Natural killer cell (primary cell): ENCODE measurements at regions not wholly inside any gene's neighbourhood (a gene's known extent, or its start where the extent isn't known, plus 50 kb on each side); places are given as distances from the start of the nearest gene placed in this dataset.

ENCODE experiments used
- ATAC-seq, 3 donors: fragments of 150-1000 bp in 2 of 3; fragments of 200-7000 bp in 1 of 3; cut with Tn5 transposase; 1 replicate in 1 of 3; 2 replicates in 2 of 3; pipeline ENCODE4 v1.10.0; 2021; ENCODE audit warnings: mild to moderate bottlenecking in 2 of 3, moderate library complexity in 2 of 3
- DNase-seq, 2 donors: peaks; one replicate each; pipeline versions ENCODE4 v3.0.0 to v3.0.0-alpha.2; 2013 to 2021; ENCODE audit warnings: mixed read lengths in 1 of 2
- H3K27ac ChIP-seq: one replicate; pipeline ENCODE4 v1.5.1; 2013; ENCODE audit warnings: mild to moderate bottlenecking, low read length
- H3K27me3 ChIP-seq: one replicate; pipeline ENCODE4 v1.6.1; 2013; ENCODE audit warnings: low read length; ENCODE audit not compliant: control insufficient read depth, insufficient read depth
- H3K36me3 ChIP-seq: one replicate; pipeline ENCODE4 v1.6.1; 2013; ENCODE audit warnings: low read length; ENCODE audit not compliant: control insufficient read depth, insufficient read depth
- H3K4me1 ChIP-seq: one replicate; pipeline ENCODE4 v1.6.1; 2013; ENCODE audit warnings: low read length; ENCODE audit not compliant: control insufficient read depth, insufficient read depth
- H3K4me3 ChIP-seq: one replicate; pipeline ENCODE4 v1.5.1; 2013; ENCODE audit warnings: low read length
- H3K9me3 ChIP-seq: one replicate; pipeline ENCODE4 v1.6.1; 2013; ENCODE audit warnings: low read length; ENCODE audit not compliant: control insufficient read depth, insufficient read depth
- H3K27ac Mint-ChIP-seq, 2 donors: one replicate each; pipeline ENCODE4 v1.8.0; 2022; ENCODE audit warnings: mild to moderate bottlenecking in 2 of 2, mixed read lengths in 2 of 2, moderate library complexity in 1 of 2
- H3K27me3 Mint-ChIP-seq, 2 donors: one replicate each; pipeline ENCODE4 v1.8.0; 2022; ENCODE audit warnings: low read depth in 2 of 2, mixed read lengths in 2 of 2
- H3K36me3 Mint-ChIP-seq: one replicate; pipeline ENCODE4 v1.8.0; 2022; ENCODE audit warnings: mixed read lengths
- H3K4me1 Mint-ChIP-seq, 2 donors: one replicate each; pipeline ENCODE4 v1.8.0; 2022; ENCODE audit warnings: mixed read lengths in 2 of 2
- H3K4me3 Mint-ChIP-seq: one replicate; pipeline ENCODE4 v1.8.0; 2022; ENCODE audit warnings: mild to moderate bottlenecking, moderate library complexity, mixed read lengths
- H3K9me3 Mint-ChIP-seq, 2 donors: one replicate each; pipeline ENCODE4 v1.8.0; 2022; ENCODE audit warnings: mixed read lengths in 2 of 2
- WGBS: methylation state at CpG from one replicate; pipeline ENCODE4 v1.1.7; 2013; ENCODE audit warnings: missing lambda C conversion rate; ENCODE audit not compliant: insufficient coverage; 5-methylcytosine and 5-hydroxymethylcytosine counted together
- intact Hi-C: fragments of 100-400 bp; cut with micrococcal nuclease; formaldehyde crosslinking; loops from one replicate; pipeline ENCODE4 v1.14.2; 2022
- TF ChIP-seq, protein P1 (sequence below): fragments of 200-600 bp; IDR thresholded peaks from one replicate; pipeline ENCODE4 v1.8.0; 2022; ENCODE audit warnings: antibody characterized with exemption

DNA sequence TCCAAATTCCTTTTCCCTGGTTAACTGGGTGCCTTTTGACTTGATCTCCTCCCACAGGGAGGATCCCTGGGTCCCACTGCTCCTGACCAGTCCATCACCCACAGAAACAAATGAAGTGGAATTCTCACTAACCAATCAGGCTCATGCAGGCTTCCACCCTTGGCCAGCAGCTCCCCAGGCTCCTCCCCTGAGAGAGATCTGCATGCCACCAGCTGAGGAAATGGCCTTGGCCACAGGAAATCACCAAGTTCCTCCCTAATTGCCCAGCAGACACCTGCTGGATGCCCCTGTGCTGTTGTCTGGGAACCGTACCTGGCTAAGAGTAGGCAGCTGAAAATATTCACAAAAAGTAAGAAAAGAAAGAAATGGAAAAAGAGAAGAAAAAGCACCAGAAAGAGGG lies 207.4 kb downstream of the NCK2 start:
- no peak for ATAC-seq
- H3K27ac Mint-ChIP-seq, result no peak overlapping the region
- no peak for DNase-seq
- no peak overlapping the region for H3K4me3 ChIP-seq
- H3K36me3 Mint-ChIP-seq, result no peaks in the 10 kb centered on the region
- no peak overlapping the region for H3K4me3 Mint-ChIP-seq
- no peaks in the 10 kb centered on the region for H3K36me3 ChIP-seq
- H3K4me1 Mint-ChIP-seq, result peaks cover 11 to 13% of the 10 kb centered on the region in 2 donors
- H3K9me3 Mint-ChIP-seq, result no peaks in the 10 kb centered on the region
- no peaks in the 10 kb centered on the region for H3K27me3 ChIP-seq
- intact Hi-C loops, result no loop called here
- H3K9me3 ChIP-seq, result no peaks in the 10 kb centered on the region
- H3K4me1 ChIP-seq, result peaks cover 10% of the 10 kb centered on the region
- WGBS, result 29% methylated on average over 1 of the region's 1 CpG
- peaks cover 0 to 7% of the 10 kb centered on the region in 2 donors for H3K27me3 Mint-ChIP-seq
- H3K27ac ChIP-seq, result no peak overlapping the region
- TF ChIP-seq, protein P1, sequence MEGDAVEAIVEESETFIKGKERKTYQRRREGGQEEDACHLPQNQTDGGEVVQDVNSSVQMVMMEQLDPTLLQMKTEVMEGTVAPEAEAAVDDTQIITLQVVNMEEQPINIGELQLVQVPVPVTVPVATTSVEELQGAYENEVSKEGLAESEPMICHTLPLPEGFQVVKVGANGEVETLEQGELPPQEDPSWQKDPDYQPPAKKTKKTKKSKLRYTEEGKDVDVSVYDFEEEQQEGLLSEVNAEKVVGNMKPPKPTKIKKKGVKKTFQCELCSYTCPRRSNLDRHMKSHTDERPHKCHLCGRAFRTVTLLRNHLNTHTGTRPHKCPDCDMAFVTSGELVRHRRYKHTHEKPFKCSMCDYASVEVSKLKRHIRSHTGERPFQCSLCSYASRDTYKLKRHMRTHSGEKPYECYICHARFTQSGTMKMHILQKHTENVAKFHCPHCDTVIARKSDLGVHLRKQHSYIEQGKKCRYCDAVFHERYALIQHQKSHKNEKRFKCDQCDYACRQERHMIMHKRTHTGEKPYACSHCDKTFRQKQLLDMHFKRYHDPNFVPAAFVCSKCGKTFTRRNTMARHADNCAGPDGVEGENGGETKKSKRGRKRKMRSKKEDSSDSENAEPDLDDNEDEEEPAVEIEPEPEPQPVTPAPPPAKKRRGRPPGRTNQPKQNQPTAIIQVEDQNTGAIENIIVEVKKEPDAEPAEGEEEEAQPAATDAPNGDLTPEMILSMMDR, result no peak

DNA sequence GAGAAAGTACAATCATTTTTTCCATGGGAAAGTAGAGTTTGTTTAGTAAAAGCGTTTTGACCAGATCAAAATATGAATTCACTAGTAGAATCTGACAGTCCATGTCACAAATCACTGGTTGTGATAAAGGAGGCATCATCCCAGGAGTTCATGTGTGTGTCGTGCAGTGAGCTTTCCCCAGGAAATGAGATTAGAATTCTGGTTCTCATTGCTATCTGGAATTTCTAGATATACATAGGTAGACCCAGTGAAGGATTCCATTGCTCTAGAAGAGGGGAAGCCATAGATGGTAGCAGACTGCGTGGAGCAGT lies 206.6 kb downstream of the NCK2 start:
- Histone ChIP-seq H3K27me3 (no peaks in the 10 kb centered on the region), H3K4me1 (peaks cover 10% of the 10 kb centered on the region), H3K4me3 (no peak overlapping the region), H3K9me3 (no peaks in the 10 kb centered on the region), H3K36me3 (no peaks in the 10 kb centered on the region), H3K27ac (no peak overlapping the region)
- 63% methylated on average over 3 of the region's 3 CpGs for WGBS
- H3K27ac Mint-ChIP-seq, result no peak overlapping the region
- DNase-seq (no peak), ATAC-seq (no peak)
- TF ChIP-seq, protein P1, result no peak
- H3K9me3 Mint-ChIP-seq, result no peaks in the 10 kb centered on the region
- H3K4me1 Mint-ChIP-seq, result peaks cover 11 to 13% of the 10 kb centered on the region in 2 donors
- intact Hi-C loops, result no loop called here
- no peak overlapping the region for H3K4me3 Mint-ChIP-seq
- no peaks in the 10 kb centered on the region for H3K36me3 Mint-ChIP-seq
- H3K27me3 Mint-ChIP-seq, result peaks cover 0 to 8% of the 10 kb centered on the region in 2 donors

DNA sequence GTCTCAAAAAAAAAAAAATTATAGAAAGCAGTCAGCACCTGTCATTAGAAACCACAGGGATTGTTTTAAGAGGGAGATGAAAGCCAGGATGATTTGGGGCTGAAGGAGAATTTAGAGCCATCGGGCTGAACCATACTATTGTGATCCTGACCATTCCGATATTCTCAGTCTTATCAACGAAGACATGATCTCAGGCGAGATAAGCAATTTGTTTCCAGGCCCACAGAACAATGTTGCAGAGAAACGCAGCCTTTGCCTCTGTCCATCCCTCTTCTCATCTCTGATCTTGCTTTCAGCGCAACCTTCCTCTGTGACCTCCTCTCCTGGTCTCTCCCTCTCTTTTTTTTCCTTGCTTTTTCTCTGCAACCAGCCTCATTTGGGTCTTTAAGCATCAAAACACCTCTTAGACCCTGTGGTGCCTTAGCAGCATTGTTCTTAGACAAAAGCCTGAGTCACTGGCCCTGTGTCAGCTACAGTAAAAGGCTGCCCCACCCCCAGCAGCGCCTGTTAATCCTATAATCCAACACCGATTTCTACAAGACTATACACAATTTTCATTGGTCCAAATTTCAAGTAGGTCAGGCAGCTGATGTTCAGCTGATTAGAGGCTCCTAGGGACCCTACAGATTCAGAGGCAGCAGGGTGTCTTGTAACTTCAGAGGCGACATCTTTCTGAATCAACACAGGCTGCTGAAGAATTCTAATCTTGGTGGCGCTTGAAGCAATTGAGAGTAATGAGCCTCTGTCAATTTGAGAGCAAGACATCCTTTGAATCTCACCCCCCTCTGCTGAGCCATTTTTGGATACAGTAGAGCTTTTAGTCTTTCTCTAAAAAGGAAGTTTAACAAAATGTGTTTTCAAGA lies 206.0 kb downstream of the NCK2 start:
- H3K4me1 ChIP-seq, result peaks cover 10% of the 10 kb centered on the region
- 89% methylated on average over 10 of the region's 10 CpGs for WGBS
- no peak overlapping the region for H3K27ac ChIP-seq
- no peak overlapping the region for H3K4me3 ChIP-seq
- Mint-ChIP-seq H3K36me3 (no peaks in the 10 kb centered on the region), H3K27ac (no peak overlapping the region), H3K4me1 (peaks cover 11 to 13% of the 10 kb centered on the region in 2 donors), H3K27me3 (peaks cover 2 to 9% of the 10 kb centered on the region in 2 donors), H3K4me3 (no peak overlapping the region), H3K9me3 (no peaks in the 10 kb centered on the region)
- no peaks in the 10 kb centered on the region for H3K27me3 ChIP-seq
- H3K9me3 ChIP-seq, result no peaks in the 10 kb centered on the region
- TF ChIP-seq, protein P1, result no peak
- H3K36me3 ChIP-seq, result no peaks in the 10 kb centered on the region
- intact Hi-C loops, result no loop called here
- no peak for DNase-seq
- no peak for ATAC-seq

DNA sequence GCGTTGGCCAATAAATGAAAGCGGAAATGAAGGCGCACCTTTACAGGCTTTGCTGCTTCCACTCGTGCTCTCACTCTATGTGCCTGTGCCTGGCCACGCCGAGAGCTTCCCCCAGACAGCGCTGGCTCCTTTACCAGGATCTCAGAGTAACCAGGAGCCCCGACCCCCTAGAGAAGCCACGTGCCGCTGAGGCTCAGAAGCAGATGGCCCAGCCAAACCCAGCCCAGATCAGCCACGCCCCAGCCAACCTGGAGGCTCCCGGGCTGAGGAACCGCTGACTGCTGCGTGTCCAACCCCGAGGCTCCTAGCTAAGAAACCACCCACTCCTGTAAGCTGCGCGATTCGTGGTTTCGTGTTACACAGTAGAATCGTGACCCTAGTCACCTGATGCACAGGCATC lies 199.3 kb downstream of the NCK2 start:
- H3K27me3 ChIP-seq, result no peaks in the 10 kb centered on the region
- 93% methylated on average over 20 of the region's 20 CpGs for WGBS
- no peaks in the 10 kb centered on the region for H3K4me1 ChIP-seq
- H3K4me3 ChIP-seq, result no peak overlapping the region
- intact Hi-C loops, result no loop called here
- Mint-ChIP-seq H3K4me3 (no peak overlapping the region), H3K4me1 (no peaks in the 10 kb centered on the region), H3K36me3 (no peaks in the 10 kb centered on the region), H3K9me3 (no peaks in the 10 kb centered on the region), H3K27ac (no peak overlapping the region), H3K27me3 (peaks cover 7 to 12% of the 10 kb centered on the region in 2 donors)
- H3K27ac ChIP-seq, result no peak overlapping the region
- DNase-seq, result no peak
- TF ChIP-seq, protein P1, result no peak
- ATAC-seq, result no peak
- no peaks in the 10 kb centered on the region for H3K9me3 ChIP-seq
- H3K36me3 ChIP-seq, result no peaks in the 10 kb centered on the region
